ENCODE measurements at regions not wholly inside any gene's neighbourhood (a gene's known extent, or its start where the extent isn't known, plus 50 kb on each side); places are given as distances from the start of the nearest gene placed in this dataset.

GRCh38 chr4:14580061-14580460 is 422.2 kb upstream of the CPEB2 start:
- no peak for DNase-seq

- DNase-seq: no peak
Observed at GRCh38 chr4:14581741-14582140, 420.5 kb upstream of the CPEB2 start.

GRCh38 chr4:14582677-14583076 is 419.6 kb upstream of the CPEB2 start:
- DNase-seq: no peak

- DNase-seq: no peak
Observed at GRCh38 chr4:14583331-14583730, 418.9 kb upstream of the CPEB2 start.

- no peak for DNase-seq
Observed at GRCh38 chr4:14583752-14584151, 418.5 kb upstream of the CPEB2 start.

GRCh38 chr4:14592950-14593349 is 409.3 kb upstream of the CPEB2 start:
- no peak for DNase-seq

GRCh38 chr4:14596028-14596427 is 406.3 kb upstream of the CPEB2 start:
- DNase-seq: no peak

GRCh38 chr4:14596437-14596836 is 405.8 kb upstream of the CPEB2 start:
- DNase-seq: no peak

- DNase-seq: no peak
Observed at GRCh38 chr4:14596904-14597303, 405.4 kb upstream of the CPEB2 start.

GRCh38 chr4:14602206-14602605 is 400.1 kb upstream of the CPEB2 start:
- DNase-seq: no peak

GRCh38 chr4:14607001-14607400 is 395.3 kb upstream of the CPEB2 start:
- DNase-seq: no peak

GRCh38 chr4:14607578-14607977 is 394.7 kb upstream of the CPEB2 start:
- peak; percentile 7 for DNase-seq

- no peak for DNase-seq
Observed at GRCh38 chr4:14608630-14609029, 393.7 kb upstream of the CPEB2 start.

- no peak for DNase-seq
Observed at GRCh38 chr4:14614840-14615239, 387.4 kb upstream of the CPEB2 start.

- no peak for DNase-seq
Observed at GRCh38 chr4:14615671-14616070, 386.6 kb upstream of the CPEB2 start.

GRCh38 chr4:14620567-14621141 is 381.6 kb upstream of the CPEB2 start:
- no peak for DNase-seq

GRCh38 chr4:14621731-14622463 is 380.4 kb upstream of the CPEB2 start:
- DNase-seq: no peak

- DNase-seq: no peak
Observed at GRCh38 chr4:14627038-14627437, 375.2 kb upstream of the CPEB2 start.

GRCh38 chr4:14631806-14632440 is 370.4 kb upstream of the CPEB2 start:
- DNase-seq: no peak

- no peak for DNase-seq
Observed at GRCh38 chr4:14636563-14636962, 365.7 kb upstream of the CPEB2 start.

- DNase-seq: no peak
Observed at GRCh38 chr4:14640476-14640875, 361.8 kb upstream of the CPEB2 start.

- no peak for DNase-seq
Observed at GRCh38 chr4:14641871-14642270, 360.4 kb upstream of the CPEB2 start.

- no peak for DNase-seq
Observed at GRCh38 chr4:14644580-14645282, 357.6 kb upstream of the CPEB2 start.

- DNase-seq: peak; percentile 58
Observed at GRCh38 chr4:14646831-14647230, 355.4 kb upstream of the CPEB2 start.

Data from fibroblast of skin of back (primary cell).